ENCODE measurements at regions not wholly inside any gene's neighbourhood (a gene's known extent, or its start where the extent isn't known, plus 50 kb on each side); places are given as distances from the start of the nearest gene placed in this dataset.

DNA sequence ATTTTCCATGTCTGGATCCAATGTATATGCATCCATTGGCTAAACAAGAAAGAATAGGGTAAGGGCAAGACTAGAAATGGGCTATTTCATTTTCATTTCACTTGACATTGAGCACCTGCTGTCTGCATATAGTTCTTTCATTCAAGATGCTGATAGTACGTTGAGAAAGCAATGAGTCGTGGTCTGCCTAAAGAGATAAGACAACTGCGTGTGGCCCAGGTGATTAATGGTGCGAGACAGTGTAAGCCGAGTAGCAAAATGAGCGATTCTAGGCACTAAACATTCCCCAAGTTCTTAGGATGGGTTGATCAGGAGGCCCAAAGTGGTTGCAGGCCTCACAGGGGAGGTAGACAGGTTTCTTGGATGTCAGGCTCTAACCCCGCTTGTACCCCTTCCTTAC, 235.4 kb downstream of the PDCD6IP start:
- no peak for DNase-seq
- intact Hi-C loops (cut with DNase I), result no loop called here
- no peaks in the 10 kb centered on the region for H3K9me3 ChIP-seq
- H3K36me3 ChIP-seq, result no peaks in the 10 kb centered on the region
- no peaks in the 10 kb centered on the region for H3K4me1 ChIP-seq
- WGBS, 4 donors, result 65 to 76% (median 71%) methylated on average over 7 of the region's 7 CpGs
- ATAC-seq, result no peak
- no peaks in the 10 kb centered on the region for H3K27me3 ChIP-seq
- no peak overlapping the region for H3K4me3 ChIP-seq
- no peak overlapping the region for H3K27ac ChIP-seq
- TF ChIP-seq, protein P1, sequence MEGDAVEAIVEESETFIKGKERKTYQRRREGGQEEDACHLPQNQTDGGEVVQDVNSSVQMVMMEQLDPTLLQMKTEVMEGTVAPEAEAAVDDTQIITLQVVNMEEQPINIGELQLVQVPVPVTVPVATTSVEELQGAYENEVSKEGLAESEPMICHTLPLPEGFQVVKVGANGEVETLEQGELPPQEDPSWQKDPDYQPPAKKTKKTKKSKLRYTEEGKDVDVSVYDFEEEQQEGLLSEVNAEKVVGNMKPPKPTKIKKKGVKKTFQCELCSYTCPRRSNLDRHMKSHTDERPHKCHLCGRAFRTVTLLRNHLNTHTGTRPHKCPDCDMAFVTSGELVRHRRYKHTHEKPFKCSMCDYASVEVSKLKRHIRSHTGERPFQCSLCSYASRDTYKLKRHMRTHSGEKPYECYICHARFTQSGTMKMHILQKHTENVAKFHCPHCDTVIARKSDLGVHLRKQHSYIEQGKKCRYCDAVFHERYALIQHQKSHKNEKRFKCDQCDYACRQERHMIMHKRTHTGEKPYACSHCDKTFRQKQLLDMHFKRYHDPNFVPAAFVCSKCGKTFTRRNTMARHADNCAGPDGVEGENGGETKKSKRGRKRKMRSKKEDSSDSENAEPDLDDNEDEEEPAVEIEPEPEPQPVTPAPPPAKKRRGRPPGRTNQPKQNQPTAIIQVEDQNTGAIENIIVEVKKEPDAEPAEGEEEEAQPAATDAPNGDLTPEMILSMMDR (IDR thresholded peaks at IDR 0.05), result no peak
- no peak for TF ChIP-seq POLR2A (IDR thresholded peaks at IDR 0.05)

DNA sequence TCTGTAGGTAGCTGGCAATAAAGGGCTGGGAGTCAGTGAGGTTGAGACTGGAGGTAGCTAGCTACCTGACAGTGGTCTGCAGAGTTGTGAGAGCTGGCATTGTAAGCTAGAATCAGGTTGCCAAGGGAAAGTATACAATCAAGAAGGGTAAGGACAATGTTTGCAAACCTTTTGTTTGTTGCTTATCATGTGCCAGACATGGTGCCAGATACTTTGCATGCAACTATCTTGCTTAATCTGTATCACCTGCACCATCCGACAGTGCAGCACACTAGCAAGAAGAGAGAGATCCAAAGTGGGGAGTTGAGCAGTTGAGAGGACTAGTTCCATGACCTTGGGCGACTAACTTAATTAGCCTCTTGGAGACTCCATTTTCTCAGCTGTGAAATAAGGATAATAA, 236.4 kb downstream of the PDCD6IP start:
- DNase-seq (no peak), ATAC-seq (no peak)
- Histone ChIP-seq H3K4me1 (no peaks in the 10 kb centered on the region), H3K27ac (no peak overlapping the region), H3K36me3 (no peaks in the 10 kb centered on the region), H3K27me3 (no peaks in the 10 kb centered on the region), H3K4me3 (no peak overlapping the region), H3K9me3 (no peaks in the 10 kb centered on the region)
- intact Hi-C loops (cut with DNase I), result no loop called here
- TF ChIP-seq, protein P1 (IDR thresholded peaks at IDR 0.05), result no peak
- no peak for TF ChIP-seq POLR2A (IDR thresholded peaks at IDR 0.05)
- WGBS, 4 donors, result 73 to 85% (median 81%) methylated on average over 2 of the region's 2 CpGs

DNA sequence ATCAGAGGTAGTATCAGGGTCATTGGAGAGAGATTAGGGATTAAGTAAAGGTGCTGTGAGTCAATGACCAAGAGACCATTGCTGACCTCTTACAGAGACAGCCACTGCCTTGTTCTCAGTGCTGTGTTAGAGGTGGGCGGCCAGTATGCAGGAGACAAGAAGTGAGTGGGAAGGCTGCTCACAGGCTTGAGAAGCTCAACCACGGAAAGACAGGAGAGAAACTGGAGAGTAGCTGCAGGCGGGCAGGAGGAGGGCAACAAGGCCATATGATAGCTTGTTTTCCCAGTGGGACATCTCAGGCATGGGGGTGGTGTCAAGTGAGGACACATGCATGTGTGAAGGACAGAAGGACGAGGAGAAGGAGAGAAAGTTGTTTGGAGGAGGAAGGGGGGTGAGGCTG, 237.3 kb downstream of the PDCD6IP start:
- TF ChIP-seq, protein P1 (IDR thresholded peaks at IDR 0.05), result no peak
- TF ChIP-seq POLR2A (IDR thresholded peaks at IDR 0.05), result no peak
- DNase-seq, result no peak
- intact Hi-C loops (cut with DNase I), result no loop called here
- Histone ChIP-seq H3K27me3 (no peaks in the 10 kb centered on the region), H3K27ac (no peak overlapping the region), H3K4me3 (no peak overlapping the region), H3K4me1 (no peaks in the 10 kb centered on the region), H3K9me3 (no peaks in the 10 kb centered on the region), H3K36me3 (no peaks in the 10 kb centered on the region)
- no peak for ATAC-seq
- 57 to 64% (median 64%) methylated on average over 4 of the region's 4 CpGs for WGBS, 4 donors

DNA sequence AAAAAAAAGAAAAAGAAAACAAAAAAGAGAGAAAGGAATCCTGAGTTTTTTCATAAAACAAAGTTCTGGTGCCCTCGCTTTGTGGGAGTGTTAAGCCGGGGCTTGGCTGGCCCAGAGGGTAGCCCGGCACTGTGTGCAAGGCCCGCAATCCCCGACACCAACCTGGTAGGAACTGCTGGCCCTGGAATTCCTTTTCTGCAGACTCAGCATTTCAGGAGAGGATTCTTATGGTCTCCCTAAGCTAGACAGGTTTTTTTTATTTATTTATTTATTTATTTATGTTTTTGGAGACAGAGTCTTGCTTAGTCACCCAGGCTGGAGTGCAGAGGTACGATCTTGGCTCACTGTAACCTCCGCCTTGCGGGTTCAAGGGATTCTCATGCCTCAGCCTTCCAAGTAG, 238.8 kb downstream of the PDCD6IP start:
- Histone ChIP-seq H3K9me3 (no peaks in the 10 kb centered on the region), H3K27me3 (no peaks in the 10 kb centered on the region), H3K4me3 (no peak overlapping the region), H3K4me1 (no peaks in the 10 kb centered on the region), H3K36me3 (no peaks in the 10 kb centered on the region), H3K27ac (no peak overlapping the region)
- 91 to 99% (median 94%) methylated on average over 8 of the region's 8 CpGs for WGBS, 4 donors
- no peak for DNase-seq
- TF ChIP-seq POLR2A (IDR thresholded peaks at IDR 0.05), result no peak
- TF ChIP-seq, protein P1 (IDR thresholded peaks at IDR 0.05), result no peak
- no peak for ATAC-seq
- intact Hi-C loops (cut with DNase I), result no loop called here
